A172 (cell line): ENCODE measurements at regions not wholly inside any gene's neighbourhood (a gene's known extent, or its start where the extent isn't known, plus 50 kb on each side); places are given as distances from the start of the nearest gene placed in this dataset.
A peak's percentile ranks its signal among the peaks of the same experiment; 100 is the strongest.

Experiments used
- DNase-seq: peaks from one replicate; pipeline ENCODE4 v3.0.0-alpha.2; 2015; ENCODE audit warnings: low spot score

- DNase-seq = no peak
Measured at GRCh38 chr4:152112887-152113286, 352.1 kb upstream of the GATB start.

- DNase-seq = no peak
Measured at GRCh38 chr4:152112190-152112589, 351.4 kb upstream of the GATB start.

GRCh38 chr4:152110780-152111179, 350.0 kb upstream of the GATB start:
- DNase-seq = no peak

- peak; percentile 44 for DNase-seq
Measured at GRCh38 chr4:152109531-152110509, 349.0 kb upstream of the GATB start.

- no peak for DNase-seq
Measured at GRCh38 chr4:152107736-152108500, 347.1 kb upstream of the GATB start.

- DNase-seq = peak; percentile 16
Measured at GRCh38 chr4:152106781-152107321, 346.0 kb upstream of the GATB start.

- peak; percentile 98 for DNase-seq
Measured at GRCh38 chr4:152106113-152106763, 345.4 kb upstream of the GATB start.

GRCh38 chr4:152104901-152105357, 344.1 kb upstream of the GATB start:
- no peak for DNase-seq

GRCh38 chr4:152104356-152104755, 343.5 kb upstream of the GATB start:
- no peak for DNase-seq

- DNase-seq = no peak
Measured at GRCh38 chr4:152103181-152103901, 342.5 kb upstream of the GATB start.

- no peak for DNase-seq
Measured at GRCh38 chr4:152102436-152103000, 341.7 kb upstream of the GATB start.

- DNase-seq = peak; percentile 42
Measured at GRCh38 chr4:152101556-152102435, 341.0 kb upstream of the GATB start.

GRCh38 chr4:152100379-152101201, 339.8 kb upstream of the GATB start:
- DNase-seq = peak; percentile 63

GRCh38 chr4:152099981-152100378, 339.2 kb upstream of the GATB start:
- DNase-seq = no peak

GRCh38 chr4:152099555-152099954, 338.7 kb upstream of the GATB start:
- no peak for DNase-seq

GRCh38 chr4:152099061-152099425, 338.2 kb upstream of the GATB start:
- no peak for DNase-seq

GRCh38 chr4:152098365-152099060, 337.7 kb upstream of the GATB start:
- DNase-seq = no peak

- no peak for DNase-seq
Measured at GRCh38 chr4:152097371-152097770, 336.6 kb upstream of the GATB start.
